Gastroesophageal sphincter (tissue), 4 donors: ENCODE measurements at regions not wholly inside any gene's neighbourhood (a gene's known extent, or its start where the extent isn't known, plus 50 kb on each side); places are given as distances from the start of the nearest gene placed in this dataset.

Experiments
- ATAC-seq: fragments of 150-250 bp; one replicate; pipeline ENCODE4 v1.9.1; 2016; ENCODE audit warnings: mild to moderate bottlenecking, moderate library complexity
- H3K27ac ChIP-seq, 4 donors: fragments of 200-600 bp; sonication (generic) in 3 of 4; 1 replicate in 3 of 4; 2 replicates in 1 of 4; pipeline ENCODE4 v1.5.1; 2016 to 2019
- H3K27me3 ChIP-seq: fragments of 200-600 bp; sonication (generic); one replicate; pipeline ENCODE4 v1.5.1; 2019
- H3K36me3 ChIP-seq, 2 donors: fragments of 200-600 bp; sonication (generic); one replicate each; pipeline ENCODE4 v1.5.1; 2019; ENCODE audit warnings: control low read depth in 1 of 2
- H3K4me1 ChIP-seq, 3 donors: fragments of 200-600 bp; sonication (generic); 1 replicate in 2 of 3; 2 replicates in 1 of 3; pipeline ENCODE4 v1.5.1; 2016 to 2019; ENCODE audit warnings: control low read depth in 2 of 3
- H3K4me3 ChIP-seq, 2 donors: fragments of 200-600 bp; sonication (generic); one replicate each; pipeline ENCODE4 v1.5.1; 2019; ENCODE audit warnings: mild to moderate bottlenecking in 1 of 2, moderate library complexity in 1 of 2
- H3K9me3 ChIP-seq, 3 donors: fragments of 200-600 bp; sonication (generic); one replicate each; pipeline ENCODE4 v1.5.1; 2017 to 2019; ENCODE audit warnings: control low read depth in 2 of 3
- EP300 ChIP-seq: sonication (generic); formaldehyde crosslinking; IDR thresholded peaks from one replicate; pipeline ENCODE4 v1.6.1; 2017; ENCODE audit warnings: antibody characterized with exemption, mild to moderate bottlenecking
- POLR2A ChIP-seq, 2 donors: fragments of 450-650 bp; IDR thresholded peaks; one replicate each; pipeline ENCODE4 v1.6.1; 2017; ENCODE audit warnings: antibody characterized with exemption in 2 of 2, mild to moderate bottlenecking in 2 of 2, moderate library complexity in 1 of 2
- POLR2AphosphoS5 ChIP-seq: sonication (generic); formaldehyde crosslinking; IDR thresholded peaks from one replicate; pipeline ENCODE4 v1.6.1; 2017; ENCODE audit warnings: antibody characterized with exemption
- WGBS, 2 donors: methylation state at CpG; one replicate each; pipeline ENCODE4 v1.1.5; 2018; ENCODE audit warnings: low coverage in 1 of 2; 5-methylcytosine and 5-hydroxymethylcytosine counted together
- TF ChIP-seq, protein P1 (sequence below), 4 experiments: fragments of 200-600 bp in 2 of 4; fragments of 450-650 bp in 2 of 4; sonication (generic) in 1 of 4; IDR thresholded peaks; one replicate each; pipeline ENCODE4 v1.5.1; 2017 to 2019; ENCODE audit warnings: antibody characterized with exemption in 4 of 4, mild to moderate bottlenecking in 2 of 4, moderate library complexity in 2 of 4

DNA sequence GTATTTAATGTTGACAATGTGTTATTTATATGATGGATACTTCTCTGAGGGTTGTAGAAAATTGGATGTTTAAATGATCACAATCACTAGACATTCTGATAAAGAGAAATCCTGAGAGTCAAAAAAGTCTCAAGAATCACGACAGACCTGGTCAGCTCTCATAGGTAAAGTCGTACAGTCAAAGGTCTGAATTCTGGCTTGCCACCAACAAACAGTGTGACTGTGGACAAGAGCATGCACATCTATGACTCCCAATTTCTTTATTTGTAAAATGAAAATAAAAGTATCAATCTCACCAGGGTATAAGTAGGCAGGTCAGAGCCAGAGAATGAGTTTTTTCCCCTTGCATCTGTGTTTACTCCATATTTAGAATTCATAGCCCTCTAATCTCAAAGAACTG is 556.7 kb downstream of the FAM181B start:
- Histone ChIP-seq H3K27ac (no peak overlapping the region), H3K9me3 (no peaks in the 10 kb centered on the region), H3K4me1 (no peaks in the 10 kb centered on the region), H3K27me3 (no peaks in the 10 kb centered on the region), H3K4me3 (no peak overlapping the region), H3K36me3 (no peaks in the 10 kb centered on the region)
- WGBS, 2 donors = 64 to 67% methylated on average over 2 of the region's 2 CpGs
- TF ChIP-seq POLR2A (IDR thresholded peaks at IDR 0.05) = no peak
- TF ChIP-seq, protein P1, sequence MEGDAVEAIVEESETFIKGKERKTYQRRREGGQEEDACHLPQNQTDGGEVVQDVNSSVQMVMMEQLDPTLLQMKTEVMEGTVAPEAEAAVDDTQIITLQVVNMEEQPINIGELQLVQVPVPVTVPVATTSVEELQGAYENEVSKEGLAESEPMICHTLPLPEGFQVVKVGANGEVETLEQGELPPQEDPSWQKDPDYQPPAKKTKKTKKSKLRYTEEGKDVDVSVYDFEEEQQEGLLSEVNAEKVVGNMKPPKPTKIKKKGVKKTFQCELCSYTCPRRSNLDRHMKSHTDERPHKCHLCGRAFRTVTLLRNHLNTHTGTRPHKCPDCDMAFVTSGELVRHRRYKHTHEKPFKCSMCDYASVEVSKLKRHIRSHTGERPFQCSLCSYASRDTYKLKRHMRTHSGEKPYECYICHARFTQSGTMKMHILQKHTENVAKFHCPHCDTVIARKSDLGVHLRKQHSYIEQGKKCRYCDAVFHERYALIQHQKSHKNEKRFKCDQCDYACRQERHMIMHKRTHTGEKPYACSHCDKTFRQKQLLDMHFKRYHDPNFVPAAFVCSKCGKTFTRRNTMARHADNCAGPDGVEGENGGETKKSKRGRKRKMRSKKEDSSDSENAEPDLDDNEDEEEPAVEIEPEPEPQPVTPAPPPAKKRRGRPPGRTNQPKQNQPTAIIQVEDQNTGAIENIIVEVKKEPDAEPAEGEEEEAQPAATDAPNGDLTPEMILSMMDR (IDR thresholded peaks at IDR 0.05) = no peak
- ATAC-seq = no peak

DNA sequence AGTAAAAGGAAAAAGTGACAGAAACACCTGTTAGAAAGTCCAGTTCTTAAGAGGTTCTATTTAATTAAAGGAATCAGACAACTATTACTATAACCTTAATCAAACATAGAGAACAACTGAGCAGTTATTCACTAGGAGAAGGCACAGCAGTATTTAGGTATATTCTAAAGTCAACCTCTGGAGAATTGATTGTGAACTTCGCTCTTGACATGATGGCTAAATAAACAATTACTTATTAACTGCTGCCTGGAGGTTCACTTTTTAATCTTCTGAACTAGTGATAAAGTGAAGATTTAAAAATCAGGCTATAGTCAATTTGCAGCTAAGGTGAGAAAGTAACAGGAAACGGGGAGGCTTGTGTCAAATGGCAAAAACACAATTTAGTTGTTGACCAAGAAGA is 557.3 kb downstream of the FAM181B start:
- ATAC-seq = no peak
- 51 to 70% methylated on average over 2 of the region's 2 CpGs for WGBS, 2 donors
- no peak for TF ChIP-seq POLR2AphosphoS5
- TF ChIP-seq POLR2A (IDR thresholded peaks at IDR 0.05) = no peak
- TF ChIP-seq EP300 = no peak

DNA sequence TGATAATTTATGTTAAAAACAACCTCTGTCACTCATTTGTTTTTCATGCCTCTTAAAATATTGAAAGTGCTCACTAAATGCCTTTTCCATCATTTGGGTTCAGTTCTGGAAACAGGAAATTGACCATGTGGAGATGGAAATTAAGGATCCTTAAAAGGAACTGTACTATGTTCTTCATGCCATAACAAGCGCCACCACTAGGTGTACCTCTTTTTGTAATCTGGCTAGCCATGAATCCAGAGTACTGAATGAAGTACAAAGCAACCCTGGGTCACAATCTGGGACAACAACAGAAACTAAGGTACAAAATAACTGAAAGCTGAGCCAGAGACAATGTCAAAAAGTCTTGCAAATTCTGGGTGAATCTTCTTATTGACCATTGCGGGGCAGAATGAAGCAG is 559.1 kb downstream of the FAM181B start:
- Histone ChIP-seq H3K36me3 (no peaks in the 10 kb centered on the region), H3K4me1 (no peaks in the 10 kb centered on the region), H3K4me3 (no peak overlapping the region), H3K27ac (no peak overlapping the region), H3K27me3 (no peaks in the 10 kb centered on the region), H3K9me3 (no peaks in the 10 kb centered on the region)
- TF ChIP-seq POLR2AphosphoS5 (no peak), EP300 (no peak), POLR2A (IDR thresholded peaks at IDR 0.05) (no peak)
- TF ChIP-seq, protein P1 (IDR thresholded peaks at IDR 0.05) = no peak
- WGBS, 2 donors = 72 to 83% methylated on average over 2 of the region's 2 CpGs
- no peak for ATAC-seq

More for the DNA sequence above, 557.3 kb downstream of the FAM181B start:
- H3K27ac ChIP-seq = no peak overlapping the region
- H3K36me3 ChIP-seq = no peaks in the 10 kb centered on the region
- H3K9me3 ChIP-seq = no peaks in the 10 kb centered on the region
- H3K4me3 ChIP-seq = no peak overlapping the region
- H3K4me1 ChIP-seq = no peaks in the 10 kb centered on the region
- H3K27me3 ChIP-seq = no peaks in the 10 kb centered on the region

DNA sequence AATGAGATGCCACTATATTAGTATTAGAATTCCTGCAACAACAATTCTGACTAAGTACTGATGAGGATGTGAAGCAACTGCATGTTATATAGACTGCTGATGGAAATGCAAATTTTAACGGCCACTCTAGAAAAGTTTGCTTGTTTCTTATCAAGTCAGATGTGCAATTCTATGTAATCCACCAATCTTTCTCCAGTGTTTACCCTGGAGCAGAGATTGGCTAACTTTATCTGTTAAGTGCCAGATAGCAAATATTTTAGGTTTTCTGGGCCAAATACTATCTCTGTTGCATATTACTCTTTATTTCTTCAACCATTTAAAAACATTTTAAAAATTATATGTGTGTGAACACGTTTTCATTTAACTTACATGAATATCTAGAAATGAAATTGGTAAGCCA is 586.9 kb downstream of the FAM181B start:
- no peak for ATAC-seq
- TF ChIP-seq POLR2AphosphoS5 (no peak), EP300 (no peak), POLR2A (IDR thresholded peaks at IDR 0.05) (no peak)
- TF ChIP-seq, protein P1 (IDR thresholded peaks at IDR 0.05) = no peak
- H3K27ac ChIP-seq = no peak overlapping the region
- H3K36me3 ChIP-seq = no peaks in the 10 kb centered on the region
- 47 to 69% methylated on average over 2 of the region's 2 CpGs for WGBS, 2 donors
- no peaks in the 10 kb centered on the region for H3K27me3 ChIP-seq
- H3K4me3 ChIP-seq = no peak overlapping the region
- no peaks in the 10 kb centered on the region for H3K4me1 ChIP-seq
- H3K9me3 ChIP-seq = no peaks in the 10 kb centered on the region

DNA sequence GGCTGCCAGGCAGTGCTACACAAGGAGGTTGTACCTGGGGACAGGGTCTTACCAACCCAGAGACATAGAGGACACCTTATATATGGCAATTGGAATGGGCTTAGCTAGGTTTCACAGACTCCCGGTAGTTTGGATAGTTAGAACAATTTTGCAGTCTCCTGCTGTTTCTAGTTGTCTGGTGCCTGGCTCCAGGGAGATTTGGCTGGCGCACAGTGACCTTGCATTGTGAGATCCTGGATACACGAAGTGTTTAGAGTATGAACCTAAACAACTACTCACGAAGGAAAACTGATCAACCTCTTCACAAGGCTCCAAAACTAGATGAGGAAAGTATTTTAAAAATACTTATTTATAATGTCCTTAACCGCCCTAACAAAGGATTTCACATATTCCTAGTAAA is 614.7 kb downstream of the FAM181B start:
- Histone ChIP-seq H3K36me3 (no peaks in the 10 kb centered on the region), H3K9me3 (no peaks in the 10 kb centered on the region), H3K27ac (no peak overlapping the region), H3K27me3 (peaks cover 6% of the 10 kb centered on the region), H3K4me1 (no peaks in the 10 kb centered on the region), H3K4me3 (no peak overlapping the region)
- 41 to 69% methylated on average over 5 of the region's 5 CpGs for WGBS, 2 donors
- ATAC-seq = no peak
- TF ChIP-seq POLR2A (IDR thresholded peaks at IDR 0.05) (no peak), EP300 (no peak)

DNA sequence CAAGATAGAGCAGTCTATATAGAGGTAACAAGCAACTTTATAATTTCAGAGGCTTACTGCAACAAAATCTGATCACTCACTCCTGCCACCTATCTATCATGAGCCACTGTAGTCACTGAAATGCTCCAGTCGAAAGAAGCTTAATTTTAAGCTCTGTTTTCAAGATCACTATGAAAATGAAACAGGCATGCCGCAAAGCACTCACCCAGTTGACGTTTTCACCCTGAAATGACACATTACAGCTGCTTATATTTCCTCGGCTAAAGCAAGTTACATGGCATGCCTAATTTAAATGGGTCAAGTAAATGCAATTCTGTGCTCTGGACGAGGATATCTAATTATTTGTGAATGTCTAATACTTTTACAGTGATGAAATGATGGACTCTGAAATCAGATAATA is 616.3 kb downstream of the FAM181B start:
- no peaks in the 10 kb centered on the region for H3K9me3 ChIP-seq
- H3K4me3 ChIP-seq = no peak overlapping the region
- ATAC-seq = no peak
- no peak overlapping the region for H3K27ac ChIP-seq
- H3K4me1 ChIP-seq = no peaks in the 10 kb centered on the region
- H3K36me3 ChIP-seq = no peaks in the 10 kb centered on the region
- TF ChIP-seq POLR2AphosphoS5 (no peak), POLR2A (IDR thresholded peaks at IDR 0.05) (no peak), EP300 (no peak)
- TF ChIP-seq, protein P1 (IDR thresholded peaks at IDR 0.05) = no peak
- 39 to 51% methylated on average over 4 to 5 of the region's 5 CpGs for WGBS, 2 donors
- peaks cover 6% of the 10 kb centered on the region for H3K27me3 ChIP-seq
